ENCODE measurements at regions not wholly inside any gene's neighbourhood (a gene's known extent, or its start where the extent isn't known, plus 50 kb on each side); places are given as distances from the start of the nearest gene placed in this dataset.

- H3K4me1 ChIP-seq (ENCODE audit: control insufficient read depth, insufficient read depth, low read length, poor library complexity, severe bottlenecking) = no peaks in the 10 kb centered on the region
- H3K27ac ChIP-seq (ENCODE audit: low read depth, low read length, severe bottlenecking) = no peak overlapping the region
- H3K4me3 ChIP-seq (ENCODE audit: extremely low read depth, insufficient read depth, low read length, poor library complexity, severe bottlenecking) = no peak overlapping the region
- no peaks in the 10 kb centered on the region for H3K36me3 ChIP-seq (ENCODE audit: control insufficient read depth, insufficient read depth, low read length)
- H3K9me3 ChIP-seq (ENCODE audit: control insufficient read depth, low read length) = no peaks in the 10 kb centered on the region
- WGBS, 2 experiments (ENCODE audit: insufficient coverage in 2 of 2) = 83 to 95% methylated on average over 2 of the region's 5 CpGs
These were observed 133.4 kb downstream of the ATG4C start for GRCh38 chr1:62917314-62917713.

DNA sequence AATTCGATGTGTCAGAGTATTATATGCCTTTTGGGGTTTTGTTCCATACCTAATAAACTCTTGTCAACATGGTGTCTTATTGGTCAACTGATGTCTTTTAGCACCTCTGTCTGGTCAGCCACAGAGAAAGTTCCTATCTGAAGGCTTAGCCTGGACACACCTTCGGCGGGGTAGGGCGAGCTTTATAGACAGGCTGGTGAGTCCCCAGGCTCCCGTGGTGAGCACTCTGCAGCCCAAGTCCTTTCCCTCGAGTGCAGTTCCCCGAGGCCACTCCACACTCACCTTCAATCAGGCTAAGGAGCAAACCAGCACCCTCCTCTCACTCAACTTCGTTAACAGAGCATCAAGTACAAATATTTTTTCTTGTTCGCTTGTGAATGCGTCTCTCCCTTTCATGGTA, 133.9 kb downstream of the ATG4C start:
- H3K27ac ChIP-seq (ENCODE audit: low read depth, low read length, severe bottlenecking) = no peak overlapping the region
- no peaks in the 10 kb centered on the region for H3K36me3 ChIP-seq (ENCODE audit: control insufficient read depth, insufficient read depth, low read length)
- H3K4me1 ChIP-seq (ENCODE audit: control insufficient read depth, insufficient read depth, low read length, poor library complexity, severe bottlenecking) = no peaks in the 10 kb centered on the region
- H3K9me3 ChIP-seq (ENCODE audit: control insufficient read depth, low read length) = no peaks in the 10 kb centered on the region
- WGBS, 2 experiments (ENCODE audit: insufficient coverage in 2 of 2) = 51 to 53% methylated on average over 8 to 9 of the region's 10 CpGs
- no peak overlapping the region for H3K4me3 ChIP-seq (ENCODE audit: extremely low read depth, insufficient read depth, low read length, poor library complexity, severe bottlenecking)

GRCh38 chr1:62918700-62919099, 134.8 kb downstream of the ATG4C start:
- Histone ChIP-seq H3K4me3 (ENCODE audit: extremely low read depth, insufficient read depth, low read length, poor library complexity, severe bottlenecking) (no peak overlapping the region), H3K27ac (ENCODE audit: low read depth, low read length, severe bottlenecking) (no peak overlapping the region), H3K36me3 (ENCODE audit: control insufficient read depth, insufficient read depth, low read length) (no peaks in the 10 kb centered on the region), H3K9me3 (ENCODE audit: control insufficient read depth, low read length) (no peaks in the 10 kb centered on the region), H3K4me1 (ENCODE audit: control insufficient read depth, insufficient read depth, low read length, poor library complexity, severe bottlenecking) (no peaks in the 10 kb centered on the region)
- whole genome bisulfite sequencing, 2 experiments (ENCODE audit: insufficient coverage in 2 of 2) = 100% methylated on average over 1 of the region's 3 CpGs; no CpG with 5 or more reads in 1 of the 2 experiments

DNA sequence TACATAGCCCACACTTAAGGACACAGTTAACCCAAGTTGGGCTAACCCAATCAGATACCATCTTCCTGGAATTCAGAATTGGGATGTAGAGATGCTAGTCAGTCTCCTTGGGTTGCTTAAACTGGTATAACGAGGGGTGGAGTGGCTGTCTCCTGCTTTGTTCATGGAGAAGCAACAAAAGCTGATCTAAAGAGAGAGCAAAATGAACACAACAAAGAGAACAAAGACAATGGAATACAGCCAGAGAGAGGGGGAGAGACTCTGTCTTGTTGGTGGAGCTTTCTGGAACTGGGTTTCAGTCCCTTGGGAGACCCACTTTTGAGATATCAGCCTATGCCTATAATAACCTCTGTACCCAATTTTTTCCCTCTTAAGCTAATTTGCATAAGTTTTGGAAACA, 138.1 kb downstream of the ATG4C start:
- Histone ChIP-seq H3K36me3 (ENCODE audit: control insufficient read depth, insufficient read depth, low read length) (no peaks in the 10 kb centered on the region), H3K4me1 (ENCODE audit: control insufficient read depth, insufficient read depth, low read length, poor library complexity, severe bottlenecking) (no peaks in the 10 kb centered on the region), H3K27ac (ENCODE audit: low read depth, low read length, severe bottlenecking) (no peak overlapping the region), H3K4me3 (ENCODE audit: extremely low read depth, insufficient read depth, low read length, poor library complexity, severe bottlenecking) (no peak overlapping the region), H3K9me3 (ENCODE audit: control insufficient read depth, low read length) (no peaks in the 10 kb centered on the region)
- WGBS, 2 experiments (ENCODE audit: insufficient coverage in 2 of 2) = 60% methylated on average over 1 of the region's 1 CpG

DNA sequence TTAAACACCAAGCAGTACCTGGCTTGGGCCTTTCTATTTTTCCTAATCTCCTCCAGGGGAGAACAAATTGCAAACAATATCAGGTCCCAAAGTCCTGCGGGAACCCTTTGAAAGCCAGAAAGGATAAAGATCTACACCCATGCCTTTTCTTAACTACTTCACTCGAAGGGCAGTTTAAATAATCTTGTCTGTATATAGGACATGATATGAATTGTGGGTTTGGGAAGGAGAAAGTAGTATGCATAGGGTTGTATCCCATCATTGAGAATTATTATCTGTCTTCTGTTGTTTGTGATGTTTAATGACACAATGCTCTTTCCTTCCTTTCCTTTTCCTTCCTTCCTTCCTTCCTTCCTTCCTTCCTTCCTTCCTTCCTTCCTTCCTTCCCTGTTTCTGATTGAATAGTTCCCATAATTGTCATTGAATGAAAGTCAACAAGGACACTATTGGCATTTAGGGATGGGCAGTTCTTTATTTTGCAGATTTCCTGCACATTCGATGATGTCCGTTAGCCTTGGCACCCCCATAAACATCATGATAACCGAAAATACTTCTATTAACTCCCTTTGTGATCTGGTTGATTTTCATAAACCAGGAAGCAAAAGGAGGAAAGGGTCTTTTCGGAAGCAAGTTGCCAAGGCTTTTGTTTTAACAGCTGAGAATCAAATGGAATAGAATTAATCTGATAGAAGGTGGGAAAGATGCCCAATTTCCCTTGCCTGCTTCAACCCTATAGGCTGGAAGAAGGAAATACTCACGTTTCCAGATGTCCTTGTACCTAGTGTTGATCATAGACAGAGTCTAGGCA, 141.3 kb downstream of the ATG4C start:
- Histone ChIP-seq H3K9me3 (ENCODE audit: control insufficient read depth, low read length) (no peaks in the 10 kb centered on the region), H3K36me3 (ENCODE audit: control insufficient read depth, insufficient read depth, low read length) (no peaks in the 10 kb centered on the region), H3K27ac (ENCODE audit: low read depth, low read length, severe bottlenecking) (no peak overlapping the region), H3K4me1 (ENCODE audit: control insufficient read depth, insufficient read depth, low read length, poor library complexity, severe bottlenecking) (no peaks in the 10 kb centered on the region), H3K4me3 (ENCODE audit: extremely low read depth, insufficient read depth, low read length, poor library complexity, severe bottlenecking) (no peak overlapping the region)
- WGBS, 2 experiments (ENCODE audit: insufficient coverage in 2 of 2) = 100% methylated on average over 1 of the region's 7 CpGs

DNA sequence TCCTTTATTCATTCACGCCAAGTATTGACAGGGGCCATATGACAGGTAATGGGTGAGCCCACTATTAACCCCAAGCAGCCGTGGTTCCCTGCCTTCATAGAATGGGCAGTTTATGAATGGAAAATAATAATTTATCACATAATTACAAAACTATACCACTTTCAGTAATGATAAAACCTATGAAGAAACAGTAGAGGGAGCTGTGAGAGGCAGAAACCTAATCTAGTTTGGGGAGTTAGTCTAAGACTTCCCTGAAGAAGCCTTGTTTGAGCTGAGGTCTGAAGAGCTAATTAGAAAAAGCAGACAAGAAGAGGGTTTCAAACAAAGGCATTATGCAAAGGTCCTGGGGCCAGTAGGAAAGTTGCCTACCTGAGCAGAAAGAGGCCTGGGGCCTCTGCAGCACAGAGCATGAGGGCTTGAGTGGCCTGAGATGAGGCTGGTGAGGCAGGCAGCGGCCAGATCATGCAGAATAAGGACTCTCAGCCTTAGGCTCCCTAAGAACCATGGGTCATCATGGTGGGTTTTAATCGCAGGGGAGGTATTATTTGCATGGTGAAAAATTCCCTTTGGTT, 142.8 kb downstream of the ATG4C start:
- WGBS, 2 experiments (ENCODE audit: insufficient coverage in 2 of 2) = 83 to 91% methylated on average over 1 of the region's 4 CpGs
- Histone ChIP-seq H3K27ac (ENCODE audit: low read depth, low read length, severe bottlenecking) (no peak overlapping the region), H3K4me1 (ENCODE audit: control insufficient read depth, insufficient read depth, low read length, poor library complexity, severe bottlenecking) (no peaks in the 10 kb centered on the region), H3K36me3 (ENCODE audit: control insufficient read depth, insufficient read depth, low read length) (no peaks in the 10 kb centered on the region), H3K4me3 (ENCODE audit: extremely low read depth, insufficient read depth, low read length, poor library complexity, severe bottlenecking) (no peak overlapping the region), H3K9me3 (ENCODE audit: control insufficient read depth, low read length) (no peaks in the 10 kb centered on the region)

DNA sequence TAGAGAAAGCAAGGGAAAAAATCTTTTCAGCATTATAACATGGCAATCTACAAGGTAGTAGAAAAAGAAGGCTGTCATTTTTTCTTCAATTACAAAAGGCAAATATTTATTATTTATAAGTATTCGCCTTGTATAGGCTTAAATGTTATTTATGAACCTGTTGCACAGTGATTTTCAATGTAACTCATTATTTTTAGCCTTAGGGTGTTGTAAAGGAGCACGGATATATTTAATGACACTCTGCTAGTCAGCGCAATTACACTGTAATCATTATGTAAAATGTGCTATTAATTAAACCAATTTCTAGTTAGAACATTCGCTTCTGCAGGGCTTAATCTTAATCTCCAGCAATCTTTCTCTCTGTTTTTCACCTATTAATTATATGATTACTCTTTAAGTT, 145.0 kb downstream of the ATG4C start:
- Histone ChIP-seq H3K27ac (ENCODE audit: low read depth, low read length, severe bottlenecking) (no peak overlapping the region), H3K9me3 (ENCODE audit: control insufficient read depth, low read length) (no peaks in the 10 kb centered on the region), H3K4me3 (ENCODE audit: extremely low read depth, insufficient read depth, low read length, poor library complexity, severe bottlenecking) (no peak overlapping the region), H3K4me1 (ENCODE audit: control insufficient read depth, insufficient read depth, low read length, poor library complexity, severe bottlenecking) (no peaks in the 10 kb centered on the region), H3K36me3 (ENCODE audit: control insufficient read depth, insufficient read depth, low read length) (no peaks in the 10 kb centered on the region)
- WGBS, 2 experiments (ENCODE audit: insufficient coverage in 2 of 2) = no CpG with 5 or more reads among the region's 4 CpGs

- H3K9me3 ChIP-seq (ENCODE audit: control insufficient read depth, low read length) = no peaks in the 10 kb centered on the region
- 94 to 96% methylated on average over 3 of the region's 6 CpGs for WGBS, 2 experiments (ENCODE audit: insufficient coverage in 2 of 2)
- no peak overlapping the region for H3K27ac ChIP-seq (ENCODE audit: low read depth, low read length, severe bottlenecking)
- H3K36me3 ChIP-seq (ENCODE audit: control insufficient read depth, insufficient read depth, low read length) = no peaks in the 10 kb centered on the region
- H3K4me3 ChIP-seq (ENCODE audit: extremely low read depth, insufficient read depth, low read length, poor library complexity, severe bottlenecking) = no peak overlapping the region
- H3K4me1 ChIP-seq (ENCODE audit: control insufficient read depth, insufficient read depth, low read length, poor library complexity, severe bottlenecking) = no peaks in the 10 kb centered on the region
These were observed 153.8 kb downstream of the ATG4C start for GRCh38 chr1:62937634-62938296.

DNA sequence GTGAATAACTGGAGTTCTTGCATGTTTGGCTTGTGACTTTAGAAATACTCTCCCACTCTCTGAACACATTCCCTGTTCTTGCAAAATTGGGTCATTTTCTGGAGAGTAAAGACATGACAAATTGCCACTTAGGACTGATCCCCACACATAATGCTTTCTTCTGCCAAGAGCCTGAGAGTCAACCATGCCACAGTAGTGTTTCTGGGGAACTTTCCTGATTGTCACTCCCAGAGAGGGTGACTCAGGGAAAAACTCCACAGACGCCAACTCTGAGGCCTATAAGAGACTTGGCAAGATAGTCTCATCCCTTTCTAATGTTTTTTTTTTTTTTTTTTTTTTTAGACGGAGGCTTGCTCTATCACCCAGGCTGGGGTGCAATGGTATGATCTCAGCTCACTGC, 157.8 kb downstream of the ATG4C start:
- Histone ChIP-seq H3K4me3 (ENCODE audit: extremely low read depth, insufficient read depth, low read length, poor library complexity, severe bottlenecking) (no peak overlapping the region), H3K4me1 (ENCODE audit: control insufficient read depth, insufficient read depth, low read length, poor library complexity, severe bottlenecking) (no peaks in the 10 kb centered on the region), H3K9me3 (ENCODE audit: control insufficient read depth, low read length) (no peaks in the 10 kb centered on the region), H3K27ac (ENCODE audit: low read depth, low read length, severe bottlenecking) (no peak overlapping the region), H3K36me3 (ENCODE audit: control insufficient read depth, insufficient read depth, low read length) (no peaks in the 10 kb centered on the region)
- no CpG with 5 or more reads among the region's 2 CpGs for WGBS, 2 experiments (ENCODE audit: insufficient coverage in 2 of 2)

DNA sequence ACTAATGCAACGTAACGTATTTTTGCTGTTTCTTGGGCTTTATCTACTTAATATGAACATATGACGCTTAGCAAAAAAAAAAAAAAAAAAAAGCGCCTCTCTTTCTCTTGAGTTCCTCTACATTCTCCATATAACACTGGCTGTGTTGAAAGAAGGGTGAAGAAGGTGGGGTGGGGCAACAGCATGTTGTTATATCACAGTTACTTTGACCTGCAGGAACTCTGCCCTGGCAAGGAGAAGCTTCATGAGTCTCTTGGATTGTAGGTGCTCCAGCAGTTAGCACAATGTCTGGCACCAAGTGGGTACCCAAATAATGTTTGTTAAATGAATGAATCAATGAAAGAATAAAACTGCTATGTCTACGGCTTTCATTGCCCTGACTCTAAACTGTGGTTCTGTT, 162.6 kb downstream of the ATG4C start:
- Histone ChIP-seq H3K4me3 (ENCODE audit: extremely low read depth, insufficient read depth, low read length, poor library complexity, severe bottlenecking) (no peak overlapping the region), H3K27ac (ENCODE audit: low read depth, low read length, severe bottlenecking) (no peak overlapping the region), H3K4me1 (ENCODE audit: control insufficient read depth, insufficient read depth, low read length, poor library complexity, severe bottlenecking) (no peaks in the 10 kb centered on the region), H3K9me3 (ENCODE audit: control insufficient read depth, low read length) (no peaks in the 10 kb centered on the region), H3K36me3 (ENCODE audit: control insufficient read depth, insufficient read depth, low read length) (no peaks in the 10 kb centered on the region)
- WGBS, 2 experiments (ENCODE audit: insufficient coverage in 2 of 2) = 93% methylated on average over 2 of the region's 5 CpGs; no CpG with 5 or more reads in 1 of the 2 experiments

DNA sequence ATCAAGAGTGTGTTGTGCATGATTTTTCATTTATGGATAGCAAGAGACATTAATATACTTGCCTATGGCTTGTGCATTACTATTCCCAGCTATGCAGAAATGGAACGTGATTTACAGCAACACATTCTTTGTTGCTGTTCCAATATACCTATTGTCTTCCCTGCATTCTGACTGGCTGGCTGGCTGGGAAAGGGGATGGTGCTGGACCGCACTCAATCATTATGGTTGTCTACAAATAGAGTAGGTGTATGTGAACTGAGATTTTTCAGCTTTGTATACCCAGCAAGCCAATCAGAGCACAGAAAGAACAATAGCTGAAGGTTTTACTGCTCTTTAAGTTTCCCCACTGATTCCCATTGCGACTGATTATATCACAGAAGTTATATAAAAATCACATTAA, 167.5 kb downstream of the ATG4C start:
- Histone ChIP-seq H3K4me1 (ENCODE audit: control insufficient read depth, insufficient read depth, low read length, poor library complexity, severe bottlenecking) (no peaks in the 10 kb centered on the region), H3K27ac (ENCODE audit: low read depth, low read length, severe bottlenecking) (no peak overlapping the region), H3K36me3 (ENCODE audit: control insufficient read depth, insufficient read depth, low read length) (no peaks in the 10 kb centered on the region), H3K4me3 (ENCODE audit: extremely low read depth, insufficient read depth, low read length, poor library complexity, severe bottlenecking) (no peak overlapping the region), H3K9me3 (ENCODE audit: control insufficient read depth, low read length) (no peaks in the 10 kb centered on the region)
- 75 to 82% methylated on average over 1 to 2 of the region's 3 CpGs for WGBS, 2 experiments (ENCODE audit: insufficient coverage in 2 of 2)
